Mucosa of stomach (tissue), 1 donor: ENCODE measurements at regions not wholly inside any gene's neighbourhood (a gene's known extent, or its start where the extent isn't known, plus 50 kb on each side); places are given as distances from the start of the nearest gene placed in this dataset.

ENCODE experiments used
- H3K27me3 ChIP-seq: one replicate; pipeline ENCODE4 v1.7.0; 2013; ENCODE audit warnings: mild to moderate bottlenecking, low read length; ENCODE audit not compliant: control insufficient read depth, insufficient read depth
- H3K36me3 ChIP-seq: one replicate; pipeline ENCODE4 v1.7.0; 2013; ENCODE audit warnings: low read length; ENCODE audit not compliant: control insufficient read depth, insufficient read depth
- H3K4me1 ChIP-seq: one replicate; pipeline ENCODE4 v1.7.0; 2013; ENCODE audit warnings: mild to moderate bottlenecking, low read length; ENCODE audit not compliant: control insufficient read depth, insufficient read depth
- H3K4me3 ChIP-seq: one replicate; pipeline ENCODE4 v1.7.0; 2013; ENCODE audit warnings: low read length
- H3K9ac ChIP-seq: one replicate; pipeline ENCODE4 v1.7.0; 2013; ENCODE audit warnings: mild to moderate bottlenecking, low read length, moderate library complexity
- H3K9me3 ChIP-seq: one replicate; pipeline ENCODE4 v1.7.0; 2013; ENCODE audit warnings: mild to moderate bottlenecking, low read length, moderate library complexity; ENCODE audit not compliant: control insufficient read depth
- donor health status: Pancreatic carcinoma.

DNA sequence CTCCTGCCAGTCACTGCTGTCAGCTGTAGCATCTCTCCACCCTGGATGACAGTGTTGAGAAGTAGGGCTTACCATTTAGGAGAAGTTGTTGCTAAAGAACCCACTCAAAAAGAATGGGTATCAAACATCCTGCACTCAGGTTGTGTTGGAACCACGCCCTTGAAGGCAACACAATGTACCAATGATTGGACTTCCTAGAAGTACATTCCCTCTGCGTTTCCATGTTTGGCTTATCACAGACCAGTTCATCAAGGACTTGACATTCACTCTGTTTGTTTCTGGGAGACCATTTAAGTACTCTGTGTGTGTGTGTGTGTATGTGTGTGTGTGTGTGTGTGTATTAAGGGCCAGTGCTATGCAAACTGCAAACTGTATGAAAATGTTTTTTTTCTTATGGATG, 200.6 kb upstream of the GATB start:
- Histone ChIP-seq H3K27me3 (no peaks in the 10 kb centered on the region), H3K9me3 (no peaks in the 10 kb centered on the region), H3K9ac (no peak overlapping the region), H3K4me3 (no peak overlapping the region), H3K36me3 (no peaks in the 10 kb centered on the region), H3K4me1 (peaks cover 4% of the 10 kb centered on the region)

DNA sequence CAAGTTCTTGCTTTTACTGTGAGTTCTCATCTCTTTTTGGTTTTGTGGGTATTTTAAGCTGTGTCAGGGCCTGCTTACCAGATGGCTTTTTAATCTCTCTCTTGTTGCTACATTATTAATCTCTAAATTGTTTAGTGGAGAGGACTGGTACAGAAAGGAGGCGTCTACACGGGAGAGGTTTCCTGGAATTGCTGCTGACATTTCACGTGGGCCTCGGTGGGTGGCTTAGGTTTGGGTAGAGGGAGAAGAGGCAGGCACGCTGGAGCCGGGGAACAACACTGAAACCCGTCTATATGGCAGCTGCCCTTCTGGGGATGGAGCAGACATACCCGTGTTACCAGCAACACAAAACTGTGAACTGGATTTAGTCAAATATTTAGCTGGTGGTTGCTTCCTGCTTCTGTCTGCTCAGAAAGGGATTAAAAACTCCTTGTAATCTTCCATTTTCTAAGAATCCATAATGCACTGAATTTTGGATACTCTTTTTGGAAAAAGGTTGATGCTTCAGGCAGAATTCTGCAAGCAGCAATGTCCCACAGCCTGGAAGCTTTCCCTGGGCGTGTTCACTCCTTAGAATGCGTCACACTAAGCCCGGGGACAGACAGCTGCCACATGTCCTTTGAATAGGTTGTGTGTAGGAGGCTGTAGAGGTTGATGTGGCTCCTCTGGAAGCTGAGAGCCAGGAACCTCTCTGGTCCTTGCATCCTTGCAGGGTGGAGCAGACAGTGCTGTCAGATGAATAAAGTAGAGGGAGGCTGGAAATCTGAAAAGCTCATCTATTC, 199.8 kb upstream of the GATB start:
- Histone ChIP-seq H3K27me3 (no peaks in the 10 kb centered on the region), H3K9ac (no peak overlapping the region), H3K36me3 (no peaks in the 10 kb centered on the region), H3K4me3 (no peak overlapping the region), H3K4me1 (peaks cover 4% of the 10 kb centered on the region), H3K9me3 (no peaks in the 10 kb centered on the region)

GRCh38 chr4:151957153-151957552, 196.3 kb upstream of the GATB start:
- peaks cover 4% of the 10 kb centered on the region for H3K4me1 ChIP-seq
- no peak overlapping the region for H3K9ac ChIP-seq
- no peaks in the 10 kb centered on the region for H3K27me3 ChIP-seq
- H3K4me3 ChIP-seq: no peak overlapping the region
- no peaks in the 10 kb centered on the region for H3K9me3 ChIP-seq
- H3K36me3 ChIP-seq: no peaks in the 10 kb centered on the region

GRCh38 chr4:151955721-151956380, 195.0 kb upstream of the GATB start:
- Histone ChIP-seq H3K27me3 (no peaks in the 10 kb centered on the region), H3K9ac (no peak overlapping the region), H3K4me3 (no peak overlapping the region), H3K9me3 (no peaks in the 10 kb centered on the region), H3K4me1 (no peaks in the 10 kb centered on the region), H3K36me3 (no peaks in the 10 kb centered on the region)

- H3K4me3 ChIP-seq: no peak overlapping the region
- H3K9me3 ChIP-seq: no peaks in the 10 kb centered on the region
- no peaks in the 10 kb centered on the region for H3K36me3 ChIP-seq
- H3K4me1 ChIP-seq: no peaks in the 10 kb centered on the region
- no peak overlapping the region for H3K9ac ChIP-seq
- no peaks in the 10 kb centered on the region for H3K27me3 ChIP-seq
Observed at GRCh38 chr4:151953795-151954372, 193.1 kb upstream of the GATB start.

DNA sequence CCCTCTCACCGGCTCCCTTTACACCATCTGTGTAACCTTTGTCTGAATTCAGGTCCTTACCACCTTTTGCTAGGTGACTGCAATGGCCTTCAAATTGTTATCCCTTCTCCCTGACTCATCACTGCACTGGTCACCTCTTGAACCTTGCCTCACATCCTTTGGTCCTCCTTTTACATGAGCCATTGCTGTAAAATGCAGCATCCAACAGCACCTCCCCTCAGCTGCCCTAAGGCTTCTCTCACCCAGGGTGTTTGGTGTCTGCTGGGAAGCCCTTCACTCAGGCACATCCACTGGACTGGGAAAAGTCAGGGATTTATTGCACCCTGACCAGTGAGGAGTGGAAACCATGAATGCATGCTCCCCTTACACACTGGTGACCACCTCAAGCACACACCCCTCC, 192.5 kb upstream of the GATB start:
- Histone ChIP-seq H3K9ac (no peak overlapping the region), H3K9me3 (no peaks in the 10 kb centered on the region), H3K36me3 (no peaks in the 10 kb centered on the region), H3K27me3 (no peaks in the 10 kb centered on the region), H3K4me1 (no peaks in the 10 kb centered on the region), H3K4me3 (no peak overlapping the region)

- Histone ChIP-seq H3K36me3 (no peaks in the 10 kb centered on the region), H3K9me3 (no peaks in the 10 kb centered on the region), H3K9ac (no peak overlapping the region), H3K4me1 (no peaks in the 10 kb centered on the region), H3K4me3 (no peak overlapping the region), H3K27me3 (no peaks in the 10 kb centered on the region)
Observed at GRCh38 chr4:151952711-151953254, 192.0 kb upstream of the GATB start.

DNA sequence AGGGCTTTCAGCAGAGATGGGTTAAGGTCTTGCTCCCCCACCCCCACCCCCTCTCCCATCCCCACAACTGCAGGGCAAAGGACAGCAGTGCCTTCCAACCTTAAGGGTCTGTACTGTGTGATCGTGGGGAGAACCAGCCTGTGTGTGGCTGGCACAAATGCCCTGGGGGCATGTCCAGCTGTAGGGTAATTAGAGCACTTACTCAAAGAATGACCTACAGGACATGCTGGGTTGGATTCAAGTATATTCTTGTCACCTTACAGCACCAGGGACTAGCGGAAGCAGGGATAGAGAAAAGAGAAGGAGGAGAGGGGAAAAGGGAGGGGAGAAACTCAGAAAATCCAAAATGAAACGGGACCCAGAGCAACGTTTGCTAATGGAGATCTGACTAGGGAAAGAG, 191.3 kb upstream of the GATB start:
- H3K9ac ChIP-seq: no peak overlapping the region
- no peaks in the 10 kb centered on the region for H3K36me3 ChIP-seq
- no peaks in the 10 kb centered on the region for H3K4me1 ChIP-seq
- no peaks in the 10 kb centered on the region for H3K27me3 ChIP-seq
- H3K9me3 ChIP-seq: no peaks in the 10 kb centered on the region
- no peak overlapping the region for H3K4me3 ChIP-seq

- Histone ChIP-seq H3K9ac (no peak overlapping the region), H3K27me3 (no peaks in the 10 kb centered on the region), H3K4me3 (no peak overlapping the region), H3K4me1 (no peaks in the 10 kb centered on the region), H3K9me3 (no peaks in the 10 kb centered on the region), H3K36me3 (no peaks in the 10 kb centered on the region)
Observed at GRCh38 chr4:151951671-151952050, 190.9 kb upstream of the GATB start.

DNA sequence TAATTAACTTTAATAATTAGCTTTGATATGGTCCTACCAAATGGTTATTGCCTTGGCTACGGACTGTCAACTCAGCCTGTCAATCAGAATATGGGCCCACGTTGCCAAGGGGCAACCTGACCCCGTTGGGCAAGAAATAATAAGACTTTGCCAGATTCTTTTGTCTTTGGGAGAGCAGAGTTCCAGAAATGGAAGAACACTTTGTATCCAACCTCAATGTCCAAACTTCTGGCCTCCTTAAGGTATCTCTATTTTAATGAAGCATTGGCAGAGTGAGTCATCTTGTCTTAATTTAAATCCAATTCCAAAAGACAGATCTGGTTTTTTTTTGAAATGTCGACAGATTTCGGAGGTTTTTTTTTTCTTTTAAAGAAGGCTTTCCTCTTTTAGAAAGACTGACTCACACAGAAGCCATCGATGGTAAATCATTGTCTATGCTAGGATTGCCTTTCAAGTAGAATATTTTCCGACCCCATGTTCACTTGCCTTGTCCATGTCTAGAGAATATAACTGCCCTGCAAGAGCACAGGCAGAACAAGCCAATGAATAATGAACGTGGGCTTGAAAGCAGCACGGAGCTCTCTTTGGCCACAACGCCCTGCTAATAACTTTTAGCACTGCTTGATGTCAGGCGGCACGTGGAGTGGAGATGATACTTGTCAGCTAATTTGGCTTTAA, 190.3 kb upstream of the GATB start:
- no peaks in the 10 kb centered on the region for H3K9me3 ChIP-seq

GRCh38 chr4:151948351-151949016, 187.7 kb upstream of the GATB start:
- Histone ChIP-seq H3K9me3 (no peaks in the 10 kb centered on the region), H3K9ac (no peak overlapping the region), H3K4me3 (no peak overlapping the region), H3K4me1 (no peaks in the 10 kb centered on the region), H3K36me3 (no peaks in the 10 kb centered on the region), H3K27me3 (no peaks in the 10 kb centered on the region)

More for the DNA sequence above, 190.3 kb upstream of the GATB start:
- Histone ChIP-seq H3K4me3 (no peak overlapping the region), H3K4me1 (no peaks in the 10 kb centered on the region), H3K27me3 (no peaks in the 10 kb centered on the region), H3K36me3 (no peaks in the 10 kb centered on the region), H3K9ac (no peak overlapping the region)
